ENCODE measurements at regions not wholly inside any gene's neighbourhood (a gene's known extent, or its start where the extent isn't known, plus 50 kb on each side); places are given as distances from the start of the nearest gene placed in this dataset.

GRCh38 chrX:10923466-10923865 is 187.7 kb upstream of the HCCS start:
- DNase-seq: no peak
- WGBS, 2 experiments (ENCODE audit: extremely low coverage in 2 of 2, insufficient read length in 1 of 2): no CpG with 5 or more reads among the region's 3 CpGs

More at GRCh38 chrX:10923466-10923865, 187.7 kb upstream of the HCCS start:
- no TSS peak for BruUV-seq (replicated peaks)
- Histone ChIP-seq H3K4ac (ENCODE audit: low read depth, low read length) (no peak overlapping the region), H2BK15ac (ENCODE audit: low read depth, low read length) (no peak overlapping the region), H4K8ac (ENCODE audit: low read depth in 2 of 2, low read length in 2 of 2) (no peak overlapping the region), H3K14ac (replicated peaks; ENCODE audit: low read depth, low read length) (no peak overlapping the region), H3K23ac (ENCODE audit: low read depth, low read length) (no peak overlapping the region), H2BK120ac (ENCODE audit: low read depth, low read length) (0 out of 2 replicates have a peak overlapping the region, but pooled peaks have one; percentile 26), H4K5ac (ENCODE audit: low read depth, low read length) (0 out of 2 replicates have a peak overlapping the region, but pooled peaks have one; percentile 57), H3K9me1 (ENCODE audit: insufficient read depth, low read length) (no peaks in the 10 kb centered on the region), H2AK9ac (replicated peaks; ENCODE audit: low read depth, low read length, poor library complexity) (no peak overlapping the region), H3K4me2 (ENCODE audit: low read depth, low read length) (peak overlapping the region; percentile 13; the same call in 1 of the 2 replicates), H3K4me3 (ENCODE audit: insufficient read depth, low read depth, low read length) (no peak overlapping the region), H3K18ac (ENCODE audit: low read depth, low read length) (peak overlapping the region; percentile 53; the same call in 1 of the 2 replicates), H4K91ac (ENCODE audit: insufficient read depth, low read depth, low read length) (no peak overlapping the region), H2AFZ (replicated peaks; ENCODE audit: low read length, poor library complexity) (no peak overlapping the region), H2AK5ac (ENCODE audit: low read depth, low read length) (no peak overlapping the region), H3K4me1 (ENCODE audit: control insufficient read depth, insufficient read depth, low read length) (peaks cover 2% of the 10 kb centered on the region), H2BK20ac (ENCODE audit: low read depth, low read length) (no peak overlapping the region), H2BK5ac (ENCODE audit: low read depth, low read length, poor library complexity, severe bottlenecking) (no peak overlapping the region), H4K20me1 (ENCODE audit: insufficient read depth, low read length) (no peaks in the 10 kb centered on the region), H3K9me3 (ENCODE audit: control insufficient read depth, insufficient read depth, low read length) (no peaks in the 10 kb centered on the region; the same call in 1 of the 2 replicates), H3K36me3 (ENCODE audit: control insufficient read depth, insufficient read depth, low read length) (no peaks in the 10 kb centered on the region), H3K79me1 (ENCODE audit: low read depth in 1 of 2, low read length in 2 of 2) (no peaks in the 10 kb centered on the region), H3K9ac (ENCODE audit: low read depth, low read length) (no peak overlapping the region), H3K56ac (ENCODE audit: extremely low read depth, insufficient read depth, low read length) (no peak overlapping the region), H3K27me3 (ENCODE audit: control insufficient read depth, insufficient read depth, low read length) (no peaks in the 10 kb centered on the region), H3K27ac (ENCODE audit: insufficient read depth, low read length) (no peak overlapping the region)
- dilution Hi-C loops (cut with HindIII; ENCODE audit: low sequenced_read_pairs, unreplicated experiment) (no loop called here), in situ Hi-C loops (cut with MboI; ENCODE audit: low sequenced_read_pairs) (no loop called here), intact Hi-C loops (cut with micrococcal nuclease) (no loop called here)
- TF ChIP-seq CTCF (conservative IDR thresholded peaks at IDR 0.05; ENCODE audit: low read depth, low read length): no peak
- CTCF ChIA-PET: interaction anchor here (0.8 kb wide), 1 partner anchor 10 kb away, joined by 3 read pairs; no protein-coding TSS in a partner anchor
- no peak for ATAC-seq (ENCODE audit: low read depth)
- POLR2A ChIA-PET (ENCODE audit: unreplicated experiment): no interaction called here
